ENCODE measurements at regions not wholly inside any gene's neighbourhood (a gene's known extent, or its start where the extent isn't known, plus 50 kb on each side); places are given as distances from the start of the nearest gene placed in this dataset.

DNA sequence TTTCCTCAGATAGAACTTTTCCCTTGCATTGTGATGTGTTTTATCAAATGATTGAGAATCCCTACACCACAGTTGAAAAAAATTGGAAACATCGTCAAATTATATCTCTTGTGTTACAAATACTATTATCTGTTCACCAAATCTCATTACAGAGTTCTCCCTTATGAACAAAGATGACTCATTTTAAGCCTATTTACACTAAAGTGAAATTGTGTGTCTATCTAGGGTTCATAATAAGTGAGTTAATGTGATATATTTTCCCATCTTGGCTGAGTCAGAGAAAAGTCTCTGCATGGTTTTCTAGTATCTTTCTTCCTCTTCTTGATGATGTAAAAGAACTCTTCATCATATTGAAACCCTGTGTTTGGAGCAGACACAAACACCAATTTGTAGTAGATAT lies 1263.3 kb upstream of the EYS start:
- Histone ChIP-seq H3K4me3 (ENCODE audit: low read depth, low read length) (no peak overlapping the region), H3K9me3 (ENCODE audit: severe bottlenecking) (no peaks in the 10 kb centered on the region), H3K27me3 (ENCODE audit: insufficient read depth, low read depth, severe bottlenecking) (no peaks in the 10 kb centered on the region), H3K27ac (no peak overlapping the region), H3K36me3 (no peaks in the 10 kb centered on the region)
- no peak for TF ChIP-seq CTCF (IDR thresholded peaks at IDR 0.05; ENCODE audit: low read depth, low read length)
- no peak for DNase-seq

- no peaks in the 10 kb centered on the region for H3K27me3 ChIP-seq (ENCODE audit: insufficient read depth, low read depth, severe bottlenecking)
- no peak for TF ChIP-seq CTCF (IDR thresholded peaks at IDR 0.05; ENCODE audit: low read depth, low read length)
- H3K9me3 ChIP-seq (ENCODE audit: severe bottlenecking) = no peaks in the 10 kb centered on the region
- no peak overlapping the region for H3K4me3 ChIP-seq (ENCODE audit: low read depth, low read length)
- no peak for DNase-seq
- H3K27ac ChIP-seq = no peak overlapping the region
- no peaks in the 10 kb centered on the region for H3K36me3 ChIP-seq
These were observed 1258.2 kb upstream of the EYS start for GRCh38 chr6:66965227-66965626.

- no peaks in the 10 kb centered on the region for H3K27me3 ChIP-seq (ENCODE audit: insufficient read depth, low read depth, severe bottlenecking)
- H3K4me3 ChIP-seq (ENCODE audit: low read depth, low read length) = no peak overlapping the region
- H3K9me3 ChIP-seq (ENCODE audit: severe bottlenecking) = no peaks in the 10 kb centered on the region
- DNase-seq = no peak
- no peak for TF ChIP-seq CTCF (IDR thresholded peaks at IDR 0.05; ENCODE audit: low read depth, low read length)
- H3K27ac ChIP-seq = no peak overlapping the region
- no peaks in the 10 kb centered on the region for H3K36me3 ChIP-seq
These were observed 1257.2 kb upstream of the EYS start for GRCh38 chr6:66964216-66964615.

- Histone ChIP-seq H3K27me3 (ENCODE audit: insufficient read depth, low read depth, severe bottlenecking) (no peaks in the 10 kb centered on the region), H3K9me3 (ENCODE audit: severe bottlenecking) (no peaks in the 10 kb centered on the region), H3K36me3 (no peaks in the 10 kb centered on the region), H3K27ac (no peak overlapping the region), H3K4me3 (ENCODE audit: low read depth, low read length) (no peak overlapping the region)
- no peak for TF ChIP-seq CTCF (IDR thresholded peaks at IDR 0.05; ENCODE audit: low read depth, low read length)
- no peak for DNase-seq
These were observed 1255.1 kb upstream of the EYS start for GRCh38 chr6:66962082-66962481.

- Histone ChIP-seq H3K27me3 (ENCODE audit: insufficient read depth, low read depth, severe bottlenecking) (no peaks in the 10 kb centered on the region), H3K9me3 (ENCODE audit: severe bottlenecking) (no peaks in the 10 kb centered on the region), H3K36me3 (no peaks in the 10 kb centered on the region), H3K27ac (no peak overlapping the region), H3K4me3 (ENCODE audit: low read depth, low read length) (no peak overlapping the region)
- no peak for TF ChIP-seq CTCF (IDR thresholded peaks at IDR 0.05; ENCODE audit: low read depth, low read length)
- no peak for DNase-seq
These were observed 1254.2 kb upstream of the EYS start for GRCh38 chr6:66961191-66961590.

DNA sequence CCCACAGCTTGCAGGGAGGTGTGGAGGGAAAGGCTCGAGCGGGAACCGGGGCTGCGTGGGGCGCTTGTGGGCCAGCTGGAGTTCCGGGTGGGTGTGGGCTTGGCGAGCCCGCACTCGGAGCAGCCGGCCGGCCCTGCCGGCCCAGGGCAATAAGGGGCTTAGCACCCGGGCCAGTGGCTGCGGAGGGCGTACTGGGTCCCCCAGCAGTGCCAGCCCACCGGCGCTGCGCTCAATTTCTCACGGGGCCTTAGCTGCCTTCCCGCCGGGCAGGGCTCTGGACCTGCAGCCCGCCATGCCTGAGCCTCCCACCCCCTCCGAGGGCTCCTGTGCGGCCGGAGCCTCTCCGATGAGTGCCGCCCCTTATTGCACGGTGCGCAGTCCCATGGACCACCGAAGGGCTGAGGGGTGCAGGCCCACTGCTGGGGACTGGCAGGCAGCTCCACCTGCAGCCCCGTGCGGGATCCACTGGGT lies 1242.2 kb upstream of the EYS start:
- Histone ChIP-seq H3K36me3 (no peaks in the 10 kb centered on the region), H3K27me3 (ENCODE audit: insufficient read depth, low read depth, severe bottlenecking) (no peaks in the 10 kb centered on the region), H3K27ac (no peak overlapping the region), H3K9me3 (ENCODE audit: severe bottlenecking) (no peaks in the 10 kb centered on the region), H3K4me3 (ENCODE audit: low read depth, low read length) (no peak overlapping the region)
- no peak for TF ChIP-seq CTCF (IDR thresholded peaks at IDR 0.05; ENCODE audit: low read depth, low read length)
- no peak for DNase-seq
